ENCODE measurements at regions not wholly inside any gene's neighbourhood (a gene's known extent, or its start where the extent isn't known, plus 50 kb on each side); places are given as distances from the start of the nearest gene placed in this dataset.

- no peak for DNase-seq
- no peak overlapping the region for H3K4me2 ChIP-seq (replicated peaks; ENCODE audit: low read depth, low read length, poor library complexity, severe bottlenecking)
- Mint-ChIP-seq H3K4me3 (no peak overlapping the region), H3K27me3 (peaks cover 10% of the 10 kb centered on the region), H3K4me1 (no peaks in the 10 kb centered on the region), H3K9me3 (ENCODE audit: insufficient read depth) (peaks cover 4% of the 10 kb centered on the region), H3K27ac (no peak overlapping the region)
- H3K4me3 ChIP-seq (ENCODE audit: control extremely low read depth in 1 of 5, extremely low read depth in 1 of 5, insufficient read depth in 1 of 5, low read depth in 2 of 5, low read length in 4 of 5) = no peak overlapping the region
- H3K27ac ChIP-seq (ENCODE audit: low read length in 2 of 2) = no peak overlapping the region
- H3K9ac ChIP-seq (ENCODE audit: low read length) = no peak overlapping the region
- 93% methylated on average over 2 of the region's 4 CpGs for WGBS (ENCODE audit: insufficient coverage)
- peaks cover 0 to 6% (median 0%) of the 10 kb centered on the region in 4 experiments for H3K27me3 ChIP-seq (replicated peaks in 1 of 4; ENCODE audit: control extremely low read depth in 1 of 4, control insufficient read depth in 3 of 4, insufficient read depth in 4 of 4, low read length in 3 of 4)
- no peaks in the 10 kb centered on the region for H3K36me3 ChIP-seq (replicated peaks in 1 of 2; ENCODE audit: control extremely low read depth in 1 of 2, control insufficient read depth in 1 of 2, extremely low read depth in 1 of 2, insufficient read depth in 2 of 2, low read length in 1 of 2)
- ChIA-PET CTCF (no interaction called here), POLR2A (no interaction called here)
- no peaks in the 10 kb centered on the region for H4K20me1 ChIP-seq (ENCODE audit: control insufficient read depth, insufficient read depth, low read length, poor library complexity, severe bottlenecking)
- H2AFZ ChIP-seq (ENCODE audit: insufficient read depth, low read depth, low read length, poor library complexity, severe bottlenecking) = no peak overlapping the region
- no peaks in the 10 kb centered on the region for H3K9me3 ChIP-seq (ENCODE audit: control extremely low read depth in 1 of 3, control insufficient read depth in 2 of 3, insufficient read depth in 1 of 3, low read length in 2 of 3)
- TF ChIP-seq CTCF (IDR thresholded peaks at IDR 0.05) = no peak
- TF ChIP-seq EZH2 (IDR thresholded peaks at IDR 0.05; ENCODE audit: borderline replicate concordance, insufficient read depth, low read depth, low read length, poor library complexity, severe bottlenecking) = no peak
- no peaks in the 10 kb centered on the region for H3K79me2 ChIP-seq (ENCODE audit: control insufficient read depth, insufficient read depth, low read length)
- intact Hi-C loops (cut with micrococcal nuclease) = no loop called here
- ATAC-seq (ENCODE audit: low read depth) = no peak
- H3K4me1 ChIP-seq (ENCODE audit: control insufficient read depth in 2 of 2, insufficient read depth in 2 of 2, low read length in 2 of 2) = no peaks in the 10 kb centered on the region
Measured at GRCh38 chr5:68793993-68794392, 299.8 kb upstream of the SLC30A5 start.

- Mint-ChIP-seq H3K27ac (no peak overlapping the region), H3K27me3 (peaks cover 10% of the 10 kb centered on the region), H3K4me1 (no peaks in the 10 kb centered on the region), H3K4me3 (no peak overlapping the region), H3K9me3 (ENCODE audit: insufficient read depth) (peaks cover 4% of the 10 kb centered on the region)
- intact Hi-C loops (cut with micrococcal nuclease) = no loop called here
- WGBS (ENCODE audit: insufficient coverage) = 85% methylated on average over 4 of the region's 6 CpGs
- CTCF ChIA-PET = no interaction called here
- no peak for TF ChIP-seq EZH2 (IDR thresholded peaks at IDR 0.05; ENCODE audit: borderline replicate concordance, insufficient read depth, low read depth, low read length, poor library complexity, severe bottlenecking)
- TF ChIP-seq CTCF (IDR thresholded peaks at IDR 0.05) = no peak
- no peak overlapping the region for H3K9ac ChIP-seq (ENCODE audit: low read length)
- H3K4me3 ChIP-seq (ENCODE audit: control extremely low read depth in 1 of 5, extremely low read depth in 1 of 5, insufficient read depth in 1 of 5, low read depth in 2 of 5, low read length in 4 of 5) = no peak overlapping the region
- no peak overlapping the region for H3K27ac ChIP-seq (ENCODE audit: low read length in 2 of 2)
- H4K20me1 ChIP-seq (ENCODE audit: control insufficient read depth, insufficient read depth, low read length, poor library complexity, severe bottlenecking) = no peaks in the 10 kb centered on the region
- H3K79me2 ChIP-seq (ENCODE audit: control insufficient read depth, insufficient read depth, low read length) = no peaks in the 10 kb centered on the region
- H3K4me2 ChIP-seq (replicated peaks; ENCODE audit: low read depth, low read length, poor library complexity, severe bottlenecking) = no peak overlapping the region
- no peak for ATAC-seq (ENCODE audit: low read depth)
- POLR2A ChIA-PET = no interaction called here
- DNase-seq = no peak
- no peaks in the 10 kb centered on the region for H3K36me3 ChIP-seq (replicated peaks in 1 of 2; ENCODE audit: control extremely low read depth in 1 of 2, control insufficient read depth in 1 of 2, extremely low read depth in 1 of 2, insufficient read depth in 2 of 2, low read length in 1 of 2)
- H2AFZ ChIP-seq (ENCODE audit: insufficient read depth, low read depth, low read length, poor library complexity, severe bottlenecking) = no peak overlapping the region
- no peaks in the 10 kb centered on the region for H3K4me1 ChIP-seq (ENCODE audit: control insufficient read depth in 2 of 2, insufficient read depth in 2 of 2, low read length in 2 of 2)
- H3K27me3 ChIP-seq (replicated peaks in 1 of 4; ENCODE audit: control extremely low read depth in 1 of 4, control insufficient read depth in 3 of 4, insufficient read depth in 4 of 4, low read length in 3 of 4) = peaks cover 0 to 6% (median 0%) of the 10 kb centered on the region in 4 experiments
- no peaks in the 10 kb centered on the region for H3K9me3 ChIP-seq (ENCODE audit: control extremely low read depth in 1 of 3, control insufficient read depth in 2 of 3, insufficient read depth in 1 of 3, low read length in 2 of 3)
Measured at GRCh38 chr5:68795190-68795589, 298.6 kb upstream of the SLC30A5 start.
